Endothelial cell (in vitro differentiated cells): ENCODE measurements at regions not wholly inside any gene's neighbourhood (a gene's known extent, or its start where the extent isn't known, plus 50 kb on each side); places are given as distances from the start of the nearest gene placed in this dataset.

ENCODE experiments used
- DNase-seq: peaks from one replicate; pipeline ENCODE4 v3.0.0; 2021; ENCODE audit warnings: low spot score
- H3K27ac Mint-ChIP-seq: one replicate; pipeline ENCODE4 v1.8.0; 2021; ENCODE audit warnings: mixed read lengths, inconsistent platforms; ENCODE audit not compliant: unreplicated experiment
- H3K27me3 Mint-ChIP-seq: one replicate; pipeline ENCODE4 v1.8.0; 2021; ENCODE audit warnings: mild to moderate bottlenecking, moderate library complexity, mixed read lengths, inconsistent platforms; ENCODE audit not compliant: unreplicated experiment
- H3K36me3 Mint-ChIP-seq: one replicate; pipeline ENCODE4 v1.8.0; 2021; ENCODE audit warnings: mild to moderate bottlenecking, low read depth, mixed read lengths, inconsistent platforms; ENCODE audit not compliant: unreplicated experiment
- H3K4me1 Mint-ChIP-seq: one replicate; pipeline ENCODE4 v1.8.0; 2021; ENCODE audit warnings: mild to moderate bottlenecking, mixed read lengths, inconsistent platforms; ENCODE audit not compliant: unreplicated experiment
- H3K4me3 Mint-ChIP-seq: one replicate; pipeline ENCODE4 v1.8.0; 2021; ENCODE audit warnings: mild to moderate bottlenecking, mixed read lengths, inconsistent platforms; ENCODE audit not compliant: unreplicated experiment
- H3K9me3 Mint-ChIP-seq: one replicate; pipeline ENCODE4 v1.8.0; 2021; ENCODE audit warnings: mixed read lengths, inconsistent platforms; ENCODE audit not compliant: unreplicated experiment
- TF ChIP-seq, protein P1 (sequence below): fragments of 200-600 bp; sonication (generic); IDR thresholded peaks from one replicate; pipeline ENCODE4 v1.5.0; 2021; ENCODE audit warnings: antibody characterized with exemption; ENCODE audit not compliant: unreplicated experiment

GRCh38 chr16:66058172-66058691 is 308.3 kb upstream of the CDH5 start:
- Mint-ChIP-seq H3K36me3 (no peaks in the 10 kb centered on the region), H3K9me3 (no peaks in the 10 kb centered on the region)

DNA sequence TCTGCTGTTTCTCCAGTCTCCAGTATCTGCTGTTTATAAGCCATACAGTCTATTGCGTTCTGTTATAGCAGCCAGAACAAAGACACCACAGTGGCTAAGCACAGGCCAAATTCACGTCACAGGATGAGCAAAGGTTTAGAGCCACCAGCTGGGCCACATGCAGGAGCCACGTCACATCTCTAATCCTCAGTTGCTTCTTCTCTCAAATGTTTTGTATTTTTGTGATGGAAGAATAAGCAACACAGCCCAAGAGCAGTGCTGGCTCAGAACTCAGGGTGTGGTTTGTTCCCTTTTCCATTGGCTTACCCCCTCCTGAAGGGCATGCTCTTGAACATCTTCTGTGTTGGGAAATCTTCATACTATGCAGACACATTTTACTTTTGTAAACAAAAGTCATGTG is 309.4 kb upstream of the CDH5 start:
- Mint-ChIP-seq H3K27me3 (peaks cover 2% of the 10 kb centered on the region), H3K4me3 (no peak overlapping the region), H3K36me3 (no peaks in the 10 kb centered on the region), H3K4me1 (peaks cover 10% of the 10 kb centered on the region), H3K27ac (no peak overlapping the region), H3K9me3 (no peaks in the 10 kb centered on the region)
- no peak for DNase-seq
- TF ChIP-seq, protein P1, sequence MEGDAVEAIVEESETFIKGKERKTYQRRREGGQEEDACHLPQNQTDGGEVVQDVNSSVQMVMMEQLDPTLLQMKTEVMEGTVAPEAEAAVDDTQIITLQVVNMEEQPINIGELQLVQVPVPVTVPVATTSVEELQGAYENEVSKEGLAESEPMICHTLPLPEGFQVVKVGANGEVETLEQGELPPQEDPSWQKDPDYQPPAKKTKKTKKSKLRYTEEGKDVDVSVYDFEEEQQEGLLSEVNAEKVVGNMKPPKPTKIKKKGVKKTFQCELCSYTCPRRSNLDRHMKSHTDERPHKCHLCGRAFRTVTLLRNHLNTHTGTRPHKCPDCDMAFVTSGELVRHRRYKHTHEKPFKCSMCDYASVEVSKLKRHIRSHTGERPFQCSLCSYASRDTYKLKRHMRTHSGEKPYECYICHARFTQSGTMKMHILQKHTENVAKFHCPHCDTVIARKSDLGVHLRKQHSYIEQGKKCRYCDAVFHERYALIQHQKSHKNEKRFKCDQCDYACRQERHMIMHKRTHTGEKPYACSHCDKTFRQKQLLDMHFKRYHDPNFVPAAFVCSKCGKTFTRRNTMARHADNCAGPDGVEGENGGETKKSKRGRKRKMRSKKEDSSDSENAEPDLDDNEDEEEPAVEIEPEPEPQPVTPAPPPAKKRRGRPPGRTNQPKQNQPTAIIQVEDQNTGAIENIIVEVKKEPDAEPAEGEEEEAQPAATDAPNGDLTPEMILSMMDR, result no peak

More at GRCh38 chr16:66058172-66058691, 308.3 kb upstream of the CDH5 start:
- H3K27ac Mint-ChIP-seq, result no peak overlapping the region
- DNase-seq, result no peak
- H3K27me3 Mint-ChIP-seq, result peaks cover 4% of the 10 kb centered on the region
- no peak overlapping the region for H3K4me3 Mint-ChIP-seq
- TF ChIP-seq, protein P1, result no peak
- H3K4me1 Mint-ChIP-seq, result peaks cover 10% of the 10 kb centered on the region

GRCh38 chr16:66054095-66054494 is 312.4 kb upstream of the CDH5 start:
- Mint-ChIP-seq H3K36me3 (no peaks in the 10 kb centered on the region), H3K9me3 (no peaks in the 10 kb centered on the region), H3K4me1 (peaks cover 3% of the 10 kb centered on the region), H3K27me3 (no peaks in the 10 kb centered on the region), H3K4me3 (no peak overlapping the region), H3K27ac (no peak overlapping the region)
- TF ChIP-seq, protein P1, result no peak
- no peak for DNase-seq

GRCh38 chr16:66052745-66053144 is 313.7 kb upstream of the CDH5 start:
- no peak overlapping the region for H3K27ac Mint-ChIP-seq

GRCh38 chr16:66050991-66051390 is 315.5 kb upstream of the CDH5 start:
- Mint-ChIP-seq H3K4me3 (no peak overlapping the region), H3K4me1 (peaks cover 2% of the 10 kb centered on the region), H3K36me3 (no peaks in the 10 kb centered on the region), H3K27me3 (no peaks in the 10 kb centered on the region), H3K9me3 (no peaks in the 10 kb centered on the region), H3K27ac (no peak overlapping the region)
- TF ChIP-seq, protein P1, result no peak
- no peak for DNase-seq

More at GRCh38 chr16:66052745-66053144, 313.7 kb upstream of the CDH5 start:
- Mint-ChIP-seq H3K27me3 (no peaks in the 10 kb centered on the region), H3K4me3 (no peak overlapping the region), H3K4me1 (peaks cover 3% of the 10 kb centered on the region), H3K9me3 (no peaks in the 10 kb centered on the region), H3K36me3 (no peaks in the 10 kb centered on the region)
- TF ChIP-seq, protein P1, result no peak
- no peak for DNase-seq
